Peyer's patch (tissue), 4 donors: ENCODE measurements at regions not wholly inside any gene's neighbourhood (a gene's known extent, or its start where the extent isn't known, plus 50 kb on each side); places are given as distances from the start of the nearest gene placed in this dataset.

Experiments
- POLR2A ChIP-seq, 2 donors: fragments of 450-650 bp; IDR thresholded peaks; one replicate each; pipeline ENCODE4 v1.5.1; 2017; ENCODE audit warnings: antibody characterized with exemption in 2 of 2, mild to moderate bottlenecking in 2 of 2, moderate library complexity in 2 of 2
- TF ChIP-seq, protein P1 (sequence below), 6 experiments: fragments of 450-650 bp in 4 of 6; fragments of 200-600 bp in 2 of 6; sonication (generic) in 1 of 6; IDR thresholded peaks; one replicate each; pipeline ENCODE4 v1.5.1; 2017 to 2019; ENCODE audit warnings: antibody characterized with exemption in 6 of 6, mild to moderate bottlenecking in 3 of 6, moderate library complexity in 1 of 6

DNA sequence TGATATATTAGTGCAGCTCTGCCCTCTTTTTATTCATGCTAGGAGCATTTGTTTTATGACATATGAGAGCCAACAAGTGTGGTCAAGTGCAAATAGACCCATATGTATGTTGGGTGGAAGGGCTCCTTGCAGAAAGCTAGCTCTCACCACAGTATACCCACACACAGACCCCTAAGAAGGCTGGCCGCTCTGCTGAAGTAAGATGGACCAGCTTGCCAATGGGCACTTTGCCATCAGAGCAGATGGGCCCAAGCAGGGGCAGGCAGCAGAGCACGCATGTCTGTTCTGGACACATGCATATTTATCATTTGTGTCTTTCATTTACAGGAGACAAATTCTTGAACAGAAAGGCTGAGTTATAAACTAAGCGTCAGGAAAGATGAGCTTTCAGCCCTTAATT is 187.5 kb upstream of the DTNA start:
- TF ChIP-seq, protein P1, sequence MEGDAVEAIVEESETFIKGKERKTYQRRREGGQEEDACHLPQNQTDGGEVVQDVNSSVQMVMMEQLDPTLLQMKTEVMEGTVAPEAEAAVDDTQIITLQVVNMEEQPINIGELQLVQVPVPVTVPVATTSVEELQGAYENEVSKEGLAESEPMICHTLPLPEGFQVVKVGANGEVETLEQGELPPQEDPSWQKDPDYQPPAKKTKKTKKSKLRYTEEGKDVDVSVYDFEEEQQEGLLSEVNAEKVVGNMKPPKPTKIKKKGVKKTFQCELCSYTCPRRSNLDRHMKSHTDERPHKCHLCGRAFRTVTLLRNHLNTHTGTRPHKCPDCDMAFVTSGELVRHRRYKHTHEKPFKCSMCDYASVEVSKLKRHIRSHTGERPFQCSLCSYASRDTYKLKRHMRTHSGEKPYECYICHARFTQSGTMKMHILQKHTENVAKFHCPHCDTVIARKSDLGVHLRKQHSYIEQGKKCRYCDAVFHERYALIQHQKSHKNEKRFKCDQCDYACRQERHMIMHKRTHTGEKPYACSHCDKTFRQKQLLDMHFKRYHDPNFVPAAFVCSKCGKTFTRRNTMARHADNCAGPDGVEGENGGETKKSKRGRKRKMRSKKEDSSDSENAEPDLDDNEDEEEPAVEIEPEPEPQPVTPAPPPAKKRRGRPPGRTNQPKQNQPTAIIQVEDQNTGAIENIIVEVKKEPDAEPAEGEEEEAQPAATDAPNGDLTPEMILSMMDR (IDR thresholded peaks at IDR 0.05): no peak
- TF ChIP-seq POLR2A (IDR thresholded peaks at IDR 0.05): no peak
